Cardiac muscle cell (in vitro differentiated cells and primary cell): ENCODE measurements at regions not wholly inside any gene's neighbourhood (a gene's known extent, or its start where the extent isn't known, plus 50 kb on each side); places are given as distances from the start of the nearest gene placed in this dataset.
"Not testable (repeated sequence)": the region's sequence is repeated elsewhere in the genome, so short reads cannot be mapped to it uniquely, and the experiment has no call there.

Source experiments
- DNase-seq, 2 donors: peaks; one replicate each; pipeline versions ENCODE4 v3.0.0 to v3.0.0-alpha.2; 2010 to 2017; ENCODE audit warnings: low read depth in 1 of 2, low spot score in 1 of 2
- H3K27ac ChIP-seq: fragments of 200-600 bp; sonication (generic); 2 replicates; pipeline ENCODE4 v1.5.1; 2016
- H3K27me3 ChIP-seq: fragments of 200-600 bp; sonication (generic); 2 replicates; pipeline ENCODE4 v1.6.0; 2016; ENCODE audit warnings: control low read depth
- H3K36me3 ChIP-seq: fragments of 200-600 bp; sonication (generic); 2 replicates; pipeline ENCODE4 v1.5.1; 2016; ENCODE audit warnings: control low read depth
- H3K4me1 ChIP-seq: fragments of 200-600 bp; sonication (generic); 2 replicates; pipeline ENCODE4 v1.8.1; 2017; ENCODE audit warnings: low read depth, mild to moderate bottlenecking, mixed run types
- H3K4me3 ChIP-seq: fragments of 200-600 bp; sonication (generic); 2 replicates; pipeline ENCODE4 v1.5.1; 2016; ENCODE audit warnings: mild to moderate bottlenecking
- H3K9me3 ChIP-seq: fragments of 200-600 bp; sonication (generic); 2 replicates; pipeline ENCODE4 v1.5.1; 2017; ENCODE audit warnings: low read depth, mild to moderate bottlenecking, control low read depth
- CTCF ChIP-seq: IDR thresholded peaks from 2 replicates; pipeline ENCODE4 v1.5.1; 2012; ENCODE audit warnings: low read depth, mild to moderate bottlenecking, low read length

GRCh38 chr2:190584980-190585661 lies 50.6 kb upstream of the NEMP2 start:
- no peak for DNase-seq
- Histone ChIP-seq H3K27me3 (no peaks in the 10 kb centered on the region), H3K36me3 (no peaks in the 10 kb centered on the region), H3K4me1 (peaks cover 12% of the 10 kb centered on the region), H3K27ac (no peak overlapping the region), H3K9me3 (no peaks in the 10 kb centered on the region), H3K4me3 (no peak overlapping the region)
- TF ChIP-seq CTCF: no peak

GRCh38 chr2:190587106-190587505 lies 52.6 kb upstream of the NEMP2 start:
- H3K4me1 ChIP-seq: peaks cover 5% of the 10 kb centered on the region
- H3K27ac ChIP-seq: no peak overlapping the region
- no peaks in the 10 kb centered on the region for H3K9me3 ChIP-seq
- no peak for TF ChIP-seq CTCF
- H3K36me3 ChIP-seq: no peaks in the 10 kb centered on the region
- no peak for DNase-seq
- no peak overlapping the region for H3K4me3 ChIP-seq
- H3K27me3 ChIP-seq: no peaks in the 10 kb centered on the region

- DNase-seq: no peak
- Histone ChIP-seq H3K9me3 (no peaks in the 10 kb centered on the region), H3K36me3 (no peaks in the 10 kb centered on the region), H3K27ac (no peak overlapping the region), H3K4me3 (no peak overlapping the region), H3K27me3 (no peaks in the 10 kb centered on the region), H3K4me1 (no peaks in the 10 kb centered on the region)
- no peak for TF ChIP-seq CTCF
These were observed 54.5 kb upstream of the NEMP2 start for GRCh38 chr2:190589008-190589407.

- no peak for DNase-seq
- no peaks in the 10 kb centered on the region for H3K27me3 ChIP-seq
- no peak overlapping the region for H3K4me3 ChIP-seq
- no peaks in the 10 kb centered on the region for H3K9me3 ChIP-seq
- no peak for TF ChIP-seq CTCF
- H3K27ac ChIP-seq: no peak overlapping the region
- no peaks in the 10 kb centered on the region for H3K4me1 ChIP-seq
- no peaks in the 10 kb centered on the region for H3K36me3 ChIP-seq
These were observed 56.9 kb upstream of the NEMP2 start for GRCh38 chr2:190591437-190591836.

GRCh38 chr2:190592831-190593230 lies 56.1 kb upstream of the NAB1 start:
- H3K9me3 ChIP-seq: no peaks in the 10 kb centered on the region
- no peak for DNase-seq
- TF ChIP-seq CTCF: no peak

GRCh38 chr2:190595879-190596278 lies 53.0 kb upstream of the NAB1 start:
- DNase-seq, H3K27ac ChIP-seq, H3K9me3 ChIP-seq, H3K27me3 ChIP-seq, H3K4me1 ChIP-seq, H3K36me3 ChIP-seq, H3K4me3 ChIP-seq: not testable (repeated sequence)

More at GRCh38 chr2:190592831-190593230, 56.1 kb upstream of the NAB1 start:
- Histone ChIP-seq H3K27ac (no peak overlapping the region), H3K4me3 (no peak overlapping the region), H3K36me3 (no peaks in the 10 kb centered on the region), H3K4me1 (peaks cover 8% of the 10 kb centered on the region), H3K27me3 (no peaks in the 10 kb centered on the region)
